ENCODE measurements at regions not wholly inside any gene's neighbourhood (a gene's known extent, or its start where the extent isn't known, plus 50 kb on each side); places are given as distances from the start of the nearest gene placed in this dataset.

- 67% methylated on average over 4 of the region's 4 CpGs for WGBS
- H3K4me1 ChIP-seq (ENCODE audit: control insufficient read depth in 4 of 4, insufficient read depth in 4 of 4, low read length in 3 of 4): no peaks in the 10 kb centered on the region
- H3K27ac ChIP-seq (ENCODE audit: low read depth in 1 of 2, low read length in 2 of 2): no peak overlapping the region
- no peak for DNase-seq (ENCODE audit: low spot score)
- H3K4me3 ChIP-seq (ENCODE audit: low read depth in 1 of 3, low read length in 3 of 3): no peak overlapping the region
- no peak overlapping the region for H3K9ac ChIP-seq (ENCODE audit: low read depth in 1 of 2, low read length in 2 of 2)
- H3K9me3 ChIP-seq (ENCODE audit: control insufficient read depth in 4 of 4, low read length in 3 of 4): no peaks in the 10 kb centered on the region
- TF ChIP-seq GABPA (IDR thresholded peaks at IDR 0.05 in 1 of 2, conservative IDR thresholded peaks at IDR 0.05 in 1 of 2): no peak
- TF ChIP-seq CTCF (IDR thresholded peaks at IDR 0.05; ENCODE audit: low read depth, low read length, missing input control): no peak
- TF ChIP-seq ATF3 (IDR thresholded peaks at IDR 0.05): no peak
- TF ChIP-seq FOXA2 (IDR thresholded peaks at IDR 0.05): no peak
- H3K27me3 ChIP-seq (ENCODE audit: control insufficient read depth in 4 of 4, insufficient read depth in 4 of 4, low read length in 3 of 4): no peaks in the 10 kb centered on the region
- H3K36me3 ChIP-seq (ENCODE audit: control insufficient read depth in 4 of 4, insufficient read depth in 3 of 4, low read depth in 1 of 4, low read length in 3 of 4): no peaks in the 10 kb centered on the region
Measured at GRCh38 chr12:42761601-42762350, 172.2 kb upstream of the PRICKLE1 start.

GRCh38 chr12:42761086-42761485 lies 171.5 kb upstream of the PRICKLE1 start:
- H3K36me3 ChIP-seq (ENCODE audit: control insufficient read depth in 4 of 4, insufficient read depth in 3 of 4, low read depth in 1 of 4, low read length in 3 of 4): no peaks in the 10 kb centered on the region
- H3K27ac ChIP-seq (ENCODE audit: low read depth in 1 of 2, low read length in 2 of 2): no peak overlapping the region
- 70% methylated on average over 1 of the region's 1 CpG for WGBS
- no peaks in the 10 kb centered on the region for H3K9me3 ChIP-seq (ENCODE audit: control insufficient read depth in 4 of 4, low read length in 3 of 4)
- peaks cover 0 to 1% (median 0%) of the 10 kb centered on the region in 4 donors for H3K27me3 ChIP-seq (ENCODE audit: control insufficient read depth in 4 of 4, insufficient read depth in 4 of 4, low read length in 3 of 4)
- no peak overlapping the region for H3K9ac ChIP-seq (ENCODE audit: low read depth in 1 of 2, low read length in 2 of 2)
- no peak for TF ChIP-seq RXRA (IDR thresholded peaks at IDR 0.05)
- no peaks in the 10 kb centered on the region for H3K4me1 ChIP-seq (ENCODE audit: control insufficient read depth in 4 of 4, insufficient read depth in 4 of 4, low read length in 3 of 4)
- no peak for DNase-seq (ENCODE audit: low spot score)
- H3K4me3 ChIP-seq (ENCODE audit: low read depth in 1 of 3, low read length in 3 of 3): no peak overlapping the region

GRCh38 chr12:42760550-42760949 lies 171.0 kb upstream of the PRICKLE1 start:
- DNase-seq (ENCODE audit: low spot score): no peak
- Histone ChIP-seq H3K36me3 (ENCODE audit: control insufficient read depth in 4 of 4, insufficient read depth in 3 of 4, low read depth in 1 of 4, low read length in 3 of 4) (no peaks in the 10 kb centered on the region), H3K27ac (ENCODE audit: low read depth in 1 of 2, low read length in 2 of 2) (no peak overlapping the region), H3K9ac (ENCODE audit: low read depth in 1 of 2, low read length in 2 of 2) (no peak overlapping the region), H3K4me1 (ENCODE audit: control insufficient read depth in 4 of 4, insufficient read depth in 4 of 4, low read length in 3 of 4) (no peaks in the 10 kb centered on the region), H3K27me3 (ENCODE audit: control insufficient read depth in 4 of 4, insufficient read depth in 4 of 4, low read length in 3 of 4) (peaks cover 0 to 4% (median 0%) of the 10 kb centered on the region in 4 donors), H3K4me3 (ENCODE audit: low read depth in 1 of 3, low read length in 3 of 3) (no peak overlapping the region), H3K9me3 (ENCODE audit: control insufficient read depth in 4 of 4, low read length in 3 of 4) (no peaks in the 10 kb centered on the region)
- TF ChIP-seq NR2F2 (IDR thresholded peaks at IDR 0.05) (no peak), SP1 (IDR thresholded peaks at IDR 0.05) (no peak), FOXA1 (IDR thresholded peaks at IDR 0.05) (no peak), HNF4G (IDR thresholded peaks at IDR 0.05) (no peak), ZBTB33 (IDR thresholded peaks at IDR 0.05) (no peak), TAF1 (conservative IDR thresholded peaks at IDR 0.05) (no peak), CTCF (IDR thresholded peaks at IDR 0.05; ENCODE audit: low read depth, low read length, missing input control) (no peak), RXRA (IDR thresholded peaks at IDR 0.05) (no peak), YY1 (IDR thresholded peaks at IDR 0.05) (no peak), REST (IDR thresholded peaks at IDR 0.05) (no peak), GABPA (IDR thresholded peaks at IDR 0.05 in 1 of 2, conservative IDR thresholded peaks at IDR 0.05 in 1 of 2) (no peak), FOXA2 (IDR thresholded peaks at IDR 0.05) (no peak), MAX (IDR thresholded peaks at IDR 0.05) (no peak), JUND (IDR thresholded peaks at IDR 0.05) (no peak), HNF4A (conservative IDR thresholded peaks at IDR 0.05) (no peak), EGR1 (IDR thresholded peaks at IDR 0.05; ENCODE audit: low read depth in 2 of 2) (no peak)

All from liver (tissue), 8 donors.